ENCODE measurements at regions not wholly inside any gene's neighbourhood (a gene's known extent, or its start where the extent isn't known, plus 50 kb on each side); places are given as distances from the start of the nearest gene placed in this dataset.

GRCh38 chr7:54933643-54934042 is 85.2 kb upstream of the EGFR start:
- TF ChIP-seq CTCF (optimal IDR thresholded peaks at IDR 0.05 in 1 of 3, IDR thresholded peaks at IDR 0.05 in 1 of 3, conservative IDR thresholded peaks at IDR 0.05 in 1 of 3; ENCODE audit: extremely low read depth in 1 of 3, insufficient read depth in 2 of 3, low read length in 3 of 3) = no peak
- no peak for TF ChIP-seq EZH2 (IDR thresholded peaks at IDR 0.05; ENCODE audit: low read length)
